LNCAP (cell line): ENCODE measurements at regions not wholly inside any gene's neighbourhood (a gene's known extent, or its start where the extent isn't known, plus 50 kb on each side); places are given as distances from the start of the nearest gene placed in this dataset.

Experiments used
- TF ChIP-seq, protein P1 (sequence below): fragments of 450-650 bp; IDR thresholded peaks from 2 replicates; pipeline ENCODE4 v1.5.1; 2017; ENCODE audit warnings: mild to moderate bottlenecking

DNA sequence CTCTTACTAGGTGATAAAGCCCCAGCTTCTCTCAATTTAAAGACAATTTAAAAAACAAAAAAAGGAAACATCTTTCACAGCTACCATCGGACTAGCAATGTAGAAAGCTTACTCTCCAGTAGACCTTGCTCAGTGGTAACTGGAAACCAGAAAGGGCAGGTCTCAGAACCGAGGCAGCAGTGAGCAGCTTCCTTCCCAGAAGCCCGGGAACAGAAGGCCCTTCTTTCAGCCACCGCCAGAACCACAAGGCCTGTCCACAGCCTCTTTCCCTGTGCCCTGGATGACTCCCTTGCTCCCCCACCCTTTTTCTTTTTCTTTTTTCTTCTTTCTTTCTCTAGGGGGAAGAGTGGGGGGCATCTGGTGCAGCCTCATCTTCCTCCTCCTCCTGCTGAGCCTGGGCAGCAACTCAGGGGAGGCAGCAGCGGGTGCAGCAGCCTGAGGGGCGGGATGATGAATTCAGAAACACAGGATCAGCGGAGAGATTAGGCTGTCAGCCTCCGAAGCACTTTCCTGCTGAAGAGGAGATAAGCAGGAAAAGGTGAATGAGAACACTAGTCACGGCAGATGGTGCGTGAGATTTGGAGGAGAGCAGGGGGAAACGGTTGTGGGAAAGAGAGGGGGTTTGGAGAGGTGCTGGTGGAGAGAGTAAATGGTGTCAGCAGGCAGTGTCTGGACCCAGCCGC, 158.5 kb downstream of the ID4 start:
- TF ChIP-seq, protein P1, sequence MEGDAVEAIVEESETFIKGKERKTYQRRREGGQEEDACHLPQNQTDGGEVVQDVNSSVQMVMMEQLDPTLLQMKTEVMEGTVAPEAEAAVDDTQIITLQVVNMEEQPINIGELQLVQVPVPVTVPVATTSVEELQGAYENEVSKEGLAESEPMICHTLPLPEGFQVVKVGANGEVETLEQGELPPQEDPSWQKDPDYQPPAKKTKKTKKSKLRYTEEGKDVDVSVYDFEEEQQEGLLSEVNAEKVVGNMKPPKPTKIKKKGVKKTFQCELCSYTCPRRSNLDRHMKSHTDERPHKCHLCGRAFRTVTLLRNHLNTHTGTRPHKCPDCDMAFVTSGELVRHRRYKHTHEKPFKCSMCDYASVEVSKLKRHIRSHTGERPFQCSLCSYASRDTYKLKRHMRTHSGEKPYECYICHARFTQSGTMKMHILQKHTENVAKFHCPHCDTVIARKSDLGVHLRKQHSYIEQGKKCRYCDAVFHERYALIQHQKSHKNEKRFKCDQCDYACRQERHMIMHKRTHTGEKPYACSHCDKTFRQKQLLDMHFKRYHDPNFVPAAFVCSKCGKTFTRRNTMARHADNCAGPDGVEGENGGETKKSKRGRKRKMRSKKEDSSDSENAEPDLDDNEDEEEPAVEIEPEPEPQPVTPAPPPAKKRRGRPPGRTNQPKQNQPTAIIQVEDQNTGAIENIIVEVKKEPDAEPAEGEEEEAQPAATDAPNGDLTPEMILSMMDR = no peak

DNA sequence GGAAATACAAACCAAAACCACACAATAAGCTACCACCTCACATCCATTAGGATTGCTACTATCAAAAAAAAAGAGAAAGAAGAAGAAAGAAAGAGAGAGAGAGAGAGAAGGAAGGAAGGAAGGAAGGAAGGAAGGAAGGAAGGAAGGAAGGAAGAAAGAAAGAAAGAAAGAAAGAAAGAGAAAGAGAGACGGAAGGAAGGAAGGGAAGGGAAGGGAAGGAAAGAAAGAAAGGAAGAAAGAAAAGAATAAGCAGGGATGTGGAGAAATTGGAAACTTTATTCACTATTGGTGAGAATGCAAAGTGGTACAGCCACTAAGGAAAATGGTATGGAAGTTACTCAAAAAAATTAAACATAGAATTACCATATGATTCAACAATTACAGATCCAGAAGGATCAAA, 159.9 kb downstream of the ID4 start:
- TF ChIP-seq, protein P1 = no peak

DNA sequence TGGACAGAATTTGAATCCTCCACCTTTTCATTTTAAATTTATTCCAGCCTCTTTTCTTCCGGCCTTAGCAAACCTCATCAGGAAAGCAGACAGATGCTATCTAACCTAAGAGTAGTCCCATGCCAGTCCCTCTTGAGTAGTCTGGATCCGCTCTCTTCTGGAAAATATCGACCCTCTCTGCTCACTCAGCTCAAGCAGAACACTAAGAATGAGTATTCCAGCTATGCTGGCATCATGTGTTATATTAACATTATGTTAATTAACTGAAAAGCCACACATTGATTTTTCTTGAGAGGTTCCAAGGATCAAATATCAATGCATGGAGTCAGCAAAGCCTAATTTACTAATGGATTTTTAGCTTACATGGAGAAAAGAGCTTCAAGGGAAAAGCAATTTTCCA, 161.4 kb downstream of the ID4 start:
- TF ChIP-seq, protein P1 = no peak

DNA sequence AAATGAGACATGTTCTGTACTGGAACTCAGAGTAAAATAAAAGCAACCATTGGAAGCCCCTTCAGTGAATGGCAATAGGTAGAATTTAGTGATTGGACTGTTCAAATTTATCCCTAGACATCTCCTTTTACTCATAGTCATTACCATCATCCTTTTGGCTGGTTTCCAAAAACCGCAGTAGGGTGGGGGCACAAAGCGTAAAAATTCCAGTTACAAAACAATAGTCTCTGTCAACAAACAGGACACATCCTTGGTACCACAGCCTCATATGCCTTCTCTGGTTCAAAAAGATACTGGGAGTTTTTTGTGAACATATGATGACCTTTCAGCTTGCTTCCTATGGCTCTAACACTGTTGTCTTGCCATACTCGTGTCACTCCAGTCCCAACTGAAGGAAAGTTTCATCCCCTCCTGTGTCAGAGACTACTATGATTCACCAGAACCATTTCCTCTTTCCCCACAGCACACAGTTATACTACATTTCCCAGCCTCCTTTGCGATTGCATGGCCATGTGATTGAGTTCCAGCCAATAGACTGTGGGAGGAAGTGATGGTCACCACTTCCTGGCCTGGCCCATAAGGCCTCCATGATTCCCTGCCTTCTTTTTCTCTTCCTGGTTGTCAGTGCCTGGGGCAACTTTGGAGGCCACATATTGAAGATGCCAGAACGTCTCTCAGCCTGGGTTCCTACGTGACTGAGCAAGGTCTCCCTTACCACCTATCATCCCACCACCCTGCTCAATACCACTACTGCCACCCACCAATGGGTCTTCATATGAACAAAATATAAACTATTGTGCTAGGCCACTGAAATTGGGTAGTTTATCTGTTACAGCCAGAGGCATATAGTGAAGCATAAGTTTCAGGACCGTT, 162.4 kb downstream of the ID4 start:
- TF ChIP-seq, protein P1 = no peak

DNA sequence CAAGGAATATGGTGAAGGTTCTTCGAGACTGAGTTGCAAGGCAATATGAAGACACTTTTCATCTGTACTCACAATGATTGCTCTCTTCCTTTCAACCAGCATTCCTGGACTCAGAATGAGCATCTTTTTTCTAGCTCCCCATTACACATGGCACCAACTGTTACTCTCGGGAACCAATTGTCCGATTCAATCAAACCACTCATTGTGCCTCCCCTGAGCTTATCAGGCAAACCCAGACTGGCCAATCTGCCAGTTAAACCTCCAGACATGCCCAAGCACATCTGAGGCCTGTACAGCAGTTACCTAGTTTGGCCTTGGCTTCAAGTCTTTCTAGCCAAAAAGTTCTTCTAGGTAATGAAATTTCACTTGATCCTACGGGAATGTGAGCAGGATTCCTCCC, 164.1 kb downstream of the ID4 start:
- TF ChIP-seq, protein P1 = no peak

DNA sequence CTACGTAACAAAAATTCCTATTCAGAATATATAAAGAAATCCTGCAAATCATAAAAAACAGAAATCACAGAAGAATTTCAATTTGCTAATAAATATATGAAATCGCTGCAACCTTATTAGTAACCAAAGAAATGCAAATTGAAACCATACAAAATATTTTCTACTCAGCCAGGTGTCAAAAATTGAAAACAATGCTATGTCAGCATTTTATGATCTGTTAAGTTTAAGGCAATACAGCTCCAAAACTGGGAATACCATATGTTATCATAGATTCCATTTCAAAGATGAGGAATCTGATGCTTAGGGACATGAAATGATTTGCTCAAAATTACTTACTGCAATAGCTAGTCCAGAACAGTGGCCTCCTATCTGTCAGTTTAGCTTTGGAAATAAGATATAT, 168.9 kb downstream of the ID4 start:
- TF ChIP-seq, protein P1 = no peak

DNA sequence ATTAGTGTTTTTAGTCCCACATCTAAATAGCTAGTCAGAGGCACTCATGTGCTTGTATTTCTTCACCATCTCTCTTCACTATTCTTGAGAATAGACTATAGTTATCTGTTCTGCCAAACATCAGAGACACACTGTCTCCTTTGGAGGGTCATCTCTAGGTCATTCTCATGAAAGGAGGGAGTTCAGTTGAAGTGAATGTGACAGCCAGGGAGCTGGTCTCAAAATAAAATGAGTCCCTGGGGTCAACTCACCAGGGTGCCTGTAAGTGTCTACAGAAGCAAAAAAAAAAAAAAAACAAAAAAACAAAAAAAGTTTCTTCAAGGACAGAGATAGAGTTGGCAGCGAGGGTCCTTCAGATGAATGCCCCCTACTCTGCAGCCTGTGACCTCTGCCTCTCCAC, 171.0 kb downstream of the ID4 start:
- TF ChIP-seq, protein P1 = no peak
